NCI-H146 treated with DMSO at 0.1 percent for 48 hours (cell line): ENCODE measurements at regions not wholly inside any gene's neighbourhood (a gene's known extent, or its start where the extent isn't known, plus 50 kb on each side); places are given as distances from the start of the nearest gene placed in this dataset.
"Not testable (repeated sequence)": the region's sequence is repeated elsewhere in the genome, so short reads cannot be mapped to it uniquely, and the experiment has no call there.

ENCODE experiments used
- DNase-seq: peaks from one replicate; lab custom pipeline; 2025; ENCODE audit not compliant: unreplicated experiment; lab: John Stamatoyannopoulos, UW

- DNase-seq = no peak
These were observed 192.8 kb upstream of the ADRA1D start for GRCh38 chr20:4441871-4442270.

GRCh38 chr20:4441191-4441590 is 192.1 kb upstream of the ADRA1D start:
- DNase-seq = no peak

DNA sequence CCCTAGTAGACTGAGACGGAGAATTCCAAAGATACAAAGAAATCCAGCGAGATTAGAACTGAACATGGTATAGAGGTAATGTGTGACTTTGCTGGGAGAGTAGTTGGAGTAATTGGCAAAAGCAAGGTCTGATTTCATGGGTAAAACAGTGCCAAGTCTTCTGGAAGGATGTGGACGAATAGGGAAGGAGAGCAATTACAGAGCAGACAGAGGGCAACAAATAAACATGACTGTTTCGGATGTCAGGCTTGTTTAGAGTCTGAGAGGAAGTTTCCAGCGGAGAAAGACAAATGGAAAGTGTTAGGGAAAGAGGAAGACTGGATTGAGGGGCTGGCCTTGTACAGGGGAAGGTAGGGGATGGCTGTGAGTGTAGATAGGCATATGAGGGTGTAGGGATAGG is 190.4 kb upstream of the ADRA1D start:
- DNase-seq = no peak

GRCh38 chr20:4437131-4437530 is 188.0 kb upstream of the ADRA1D start:
- DNase-seq = no peak

GRCh38 chr20:4435671-4436455 is 186.8 kb upstream of the ADRA1D start:
- no peak for DNase-seq

DNA sequence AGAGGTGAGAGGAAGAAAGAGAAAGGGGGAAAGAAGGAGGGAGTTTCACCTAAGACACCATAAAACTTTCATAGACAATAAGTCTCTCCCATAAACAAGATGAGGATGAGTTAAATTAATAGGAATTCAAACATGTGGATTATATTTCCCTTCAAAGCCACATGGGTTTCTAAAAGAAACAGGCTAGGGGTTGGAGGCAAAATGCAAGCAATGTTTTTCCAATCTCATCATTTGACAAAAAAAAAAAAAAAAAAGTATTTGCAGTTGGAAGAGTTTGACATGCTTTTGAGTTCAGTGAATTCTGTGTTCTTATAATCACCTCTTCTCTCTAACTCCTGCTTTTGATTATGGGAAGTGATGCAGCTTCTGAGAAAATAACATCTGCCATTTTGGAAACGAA is 186.1 kb upstream of the ADRA1D start:
- no peak for DNase-seq

- DNase-seq = no peak
These were observed 185.6 kb upstream of the ADRA1D start for GRCh38 chr20:4434681-4435080.

DNA sequence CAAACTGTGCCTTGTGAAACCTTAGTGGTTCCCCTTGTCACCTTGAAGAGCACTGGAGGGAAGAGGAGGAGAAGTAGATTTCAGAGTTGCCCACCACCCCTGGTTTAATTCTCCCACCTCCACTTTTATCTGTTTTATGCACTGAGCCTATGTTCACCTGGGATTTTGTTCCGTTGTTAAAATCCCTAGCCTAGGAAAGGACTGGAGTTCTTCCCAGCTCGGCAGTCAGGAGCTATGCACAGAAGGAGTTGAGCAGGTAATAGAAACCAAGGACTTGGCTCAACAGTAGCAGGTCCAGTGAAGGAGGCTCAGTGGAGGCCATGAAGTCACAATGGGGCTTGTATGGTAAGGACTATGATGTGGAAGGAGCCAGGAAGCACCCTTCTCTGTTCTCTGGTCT is 182.4 kb upstream of the ADRA1D start:
- DNase-seq = no peak

GRCh38 chr20:4430826-4431225 is 181.7 kb upstream of the ADRA1D start:
- not testable (repeated sequence) for DNase-seq

- no peak for DNase-seq
These were observed 179.0 kb upstream of the ADRA1D start for GRCh38 chr20:4427940-4428586.

DNA sequence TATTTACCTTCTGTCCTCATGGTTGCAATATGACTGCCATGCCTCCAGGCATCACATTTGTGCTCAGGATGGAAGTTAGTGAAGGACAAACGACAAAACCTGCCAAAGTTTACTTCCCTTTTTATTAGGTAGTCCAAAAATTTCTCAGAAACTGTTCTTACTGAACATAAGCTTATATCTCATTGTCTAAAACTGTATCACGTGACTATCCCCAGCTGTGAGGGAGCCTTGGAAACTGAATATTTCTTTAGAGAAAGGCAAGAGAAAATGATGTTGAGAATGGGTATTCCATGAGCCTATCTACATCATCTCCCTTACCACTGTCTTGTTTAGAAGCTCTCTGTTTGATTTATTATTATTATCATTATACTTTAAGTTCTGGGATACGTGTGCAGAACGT is 169.1 kb upstream of the ADRA1D start:
- DNase-seq = no peak

DNA sequence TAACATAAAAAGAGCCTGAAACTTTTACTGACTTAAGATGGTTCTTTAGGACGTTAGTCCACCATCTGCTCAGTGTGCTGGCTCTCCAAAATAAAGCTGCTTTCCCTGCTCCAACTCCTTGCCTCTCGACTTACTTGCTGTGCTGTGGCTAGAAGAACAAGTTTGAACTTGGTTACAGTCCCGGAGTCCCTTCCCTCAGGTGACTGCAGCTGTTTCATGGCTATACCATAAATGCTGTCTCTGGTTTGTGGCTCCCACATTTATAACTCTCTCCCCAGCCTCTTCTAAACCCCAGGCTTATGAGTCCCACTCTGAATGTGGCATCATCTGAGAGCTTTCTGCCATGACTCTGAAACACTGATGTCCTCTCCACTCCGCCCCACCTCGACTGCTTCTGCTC is 166.2 kb upstream of the ADRA1D start:
- DNase-seq = no peak

- DNase-seq = no peak
These were observed 164.4 kb upstream of the ADRA1D start for GRCh38 chr20:4413314-4414049.

DNA sequence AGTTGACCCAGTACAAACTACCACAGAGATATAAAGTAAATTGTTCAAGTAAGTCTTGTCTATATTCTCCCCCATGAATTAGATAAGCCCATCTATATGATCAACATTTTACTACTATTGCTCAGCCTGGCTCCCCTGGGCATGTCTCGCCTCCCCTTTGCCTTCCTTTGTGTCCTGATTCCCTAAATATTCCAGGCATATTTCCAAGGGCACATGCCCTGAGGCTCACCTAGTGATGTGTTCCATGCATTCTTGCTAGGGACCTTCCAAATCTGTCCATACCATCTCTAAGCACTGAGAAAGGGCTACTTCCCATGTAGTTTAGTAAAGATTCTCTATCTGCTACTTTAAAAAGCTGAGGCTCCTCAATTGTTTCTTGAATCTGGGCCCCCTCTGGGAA is 163.1 kb upstream of the ADRA1D start:
- no peak for DNase-seq

- no peak for DNase-seq
These were observed 162.7 kb upstream of the ADRA1D start for GRCh38 chr20:4411744-4412143.

GRCh38 chr20:4406627-4407026 is 157.5 kb upstream of the ADRA1D start:
- DNase-seq = no peak

DNA sequence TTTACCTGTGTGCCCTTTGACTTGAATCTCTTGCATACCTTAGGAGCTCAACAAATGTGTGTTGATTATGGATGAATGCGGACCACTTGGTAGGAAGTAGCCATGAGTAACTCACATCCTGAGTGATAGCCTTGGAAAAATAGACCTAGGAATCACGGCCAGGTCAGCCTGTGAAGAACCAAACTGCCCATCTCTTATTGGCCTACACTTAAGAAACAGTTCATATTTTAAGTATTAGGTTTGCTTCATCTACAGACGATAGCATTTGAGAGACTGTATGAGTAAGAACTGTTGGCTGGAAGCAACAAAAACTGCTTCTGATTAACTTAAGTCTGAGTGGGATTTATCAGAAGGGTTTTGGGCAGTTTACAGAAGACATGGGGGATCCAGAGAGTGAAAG is 152.5 kb upstream of the ADRA1D start:
- DNase-seq = no peak

GRCh38 chr20:4384961-4385360 is 135.9 kb upstream of the ADRA1D start:
- no peak for DNase-seq

DNA sequence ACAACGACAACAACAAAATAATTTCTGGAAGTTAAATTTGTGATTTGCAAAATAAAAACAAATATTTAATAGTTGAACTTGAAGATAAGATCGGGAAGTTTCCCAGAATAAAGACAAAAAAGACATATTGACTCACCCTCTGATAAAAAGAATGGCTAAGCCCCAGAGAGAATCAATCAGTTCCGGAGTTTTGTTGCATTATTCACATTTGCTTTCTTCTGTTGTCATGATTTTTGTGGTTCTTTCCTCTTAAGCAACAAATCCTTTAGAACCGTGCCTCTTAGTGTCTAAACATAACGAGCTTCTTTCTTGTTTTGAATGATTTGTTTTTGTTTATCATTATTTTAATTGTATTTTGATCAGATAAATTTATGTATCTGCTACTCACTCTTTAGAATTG is 134.9 kb upstream of the ADRA1D start:
- DNase-seq = no peak

GRCh38 chr20:4375881-4376280 is 126.8 kb upstream of the ADRA1D start:
- DNase-seq = no peak

GRCh38 chr20:4373454-4373853 is 124.4 kb upstream of the ADRA1D start:
- no peak for DNase-seq

GRCh38 chr20:4371623-4372251 is 122.7 kb upstream of the ADRA1D start:
- no peak for DNase-seq
